ENCODE measurements at regions not wholly inside any gene's neighbourhood (a gene's known extent, or its start where the extent isn't known, plus 50 kb on each side); places are given as distances from the start of the nearest gene placed in this dataset.
"Not testable (repeated sequence)": the region's sequence is repeated elsewhere in the genome, so short reads cannot be mapped to it uniquely, and the experiment has no call there.

DNA sequence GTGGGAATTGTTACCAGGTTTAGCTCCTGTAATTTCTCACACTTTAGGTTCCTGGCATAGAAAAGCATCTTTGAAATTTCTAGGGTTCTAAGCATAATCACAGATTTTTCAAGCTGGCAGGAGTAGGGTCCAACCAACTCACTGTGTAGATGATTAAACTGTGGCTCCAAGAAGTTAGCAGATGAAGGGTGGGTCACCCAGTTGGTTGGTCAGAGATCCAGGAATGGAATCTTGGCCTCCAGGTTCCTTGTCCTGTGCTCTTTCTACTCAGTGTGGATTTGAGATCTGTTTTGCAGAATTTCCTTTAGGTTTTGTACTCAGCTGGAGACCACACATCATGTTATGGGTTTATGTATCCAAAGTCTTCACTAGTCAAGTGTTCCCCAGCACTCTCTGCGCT, 90.3 kb upstream of the MAML3 start:
- no peak for DNase-seq

GRCh38 chr4:140243278-140243753, 89.3 kb upstream of the MAML3 start:
- DNase-seq, result no peak

DNA sequence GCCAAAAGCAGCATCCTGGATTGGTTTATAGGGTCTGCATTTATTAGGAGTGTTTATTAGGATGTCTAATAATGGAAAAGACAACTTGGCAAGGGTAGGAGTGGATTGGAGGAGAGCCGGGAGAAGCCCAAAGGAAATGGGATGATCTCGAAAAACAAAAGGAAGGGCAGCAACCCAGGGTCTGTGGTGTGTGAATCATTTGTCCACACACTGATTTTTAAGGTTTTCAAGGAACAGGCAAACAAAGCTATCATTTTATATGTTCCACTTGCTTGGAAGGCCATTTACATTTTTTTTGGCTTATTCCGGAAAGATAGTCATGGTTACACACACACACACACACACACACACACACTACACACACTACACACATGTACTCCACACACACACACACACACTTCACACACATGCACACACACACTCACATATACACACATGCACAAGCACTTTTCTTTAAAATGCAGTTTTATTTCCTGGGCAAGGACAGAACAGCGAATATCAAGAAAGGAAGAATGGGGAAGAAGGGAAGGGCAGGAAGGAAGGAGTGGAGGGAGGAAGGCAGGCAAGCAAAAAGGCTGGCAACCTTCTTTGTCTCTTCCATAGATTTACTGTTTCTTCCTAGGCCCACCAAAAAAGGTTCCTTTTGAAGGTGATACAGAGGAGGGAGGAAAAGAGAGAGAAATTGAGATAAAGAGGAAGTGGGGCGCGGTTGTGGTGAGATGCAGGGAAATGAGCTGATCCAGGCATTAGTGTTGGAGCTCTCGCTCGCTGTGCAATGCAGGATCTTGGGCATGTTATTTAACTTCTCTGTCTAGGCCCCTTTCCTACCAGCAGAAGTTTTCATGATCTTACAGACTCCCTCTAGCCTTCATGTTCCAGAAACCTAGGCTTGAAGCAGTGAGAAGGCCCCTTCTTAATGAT, 88.6 kb upstream of the MAML3 start:
- no peak for DNase-seq

DNA sequence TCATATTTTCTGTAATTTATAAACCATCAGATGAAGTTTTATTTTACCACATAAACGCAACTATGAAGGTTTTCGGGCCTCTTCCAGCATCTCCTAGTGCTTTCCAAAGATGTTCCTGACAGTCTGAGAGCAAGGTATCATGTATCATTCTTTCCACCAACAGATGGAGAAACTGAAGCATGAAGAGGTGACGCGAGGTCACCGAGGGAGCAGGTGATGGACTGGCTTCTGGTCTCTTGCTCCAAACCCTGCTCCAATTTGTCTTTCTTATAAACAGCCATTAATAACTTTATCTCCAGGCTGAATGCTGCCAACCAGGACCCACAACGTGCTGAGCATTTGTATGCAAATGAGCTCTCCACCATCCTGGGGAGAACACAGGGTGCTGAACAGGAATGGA, 86.3 kb upstream of the MAML3 start:
- DNase-seq, result no peak

DNA sequence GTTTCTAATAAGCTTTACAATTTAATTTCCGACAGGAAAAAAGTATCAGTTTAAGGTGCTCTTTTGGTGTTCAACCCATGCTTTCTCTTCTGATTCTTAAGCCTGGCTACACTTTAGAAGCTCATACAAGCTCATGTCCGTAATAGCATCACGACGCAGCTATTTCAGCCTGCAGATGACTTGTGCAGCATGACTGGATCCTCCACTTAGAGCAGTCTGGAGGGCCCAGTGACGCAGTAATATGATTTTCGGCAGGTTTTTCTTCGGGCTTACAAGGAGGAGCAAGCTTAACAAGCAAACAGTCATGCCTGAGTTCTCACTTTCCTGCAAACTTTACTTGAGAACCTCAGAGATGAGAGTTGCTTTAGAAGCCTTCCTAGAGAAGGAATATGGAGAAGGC, 85.3 kb upstream of the MAML3 start:
- no peak for DNase-seq

DNA sequence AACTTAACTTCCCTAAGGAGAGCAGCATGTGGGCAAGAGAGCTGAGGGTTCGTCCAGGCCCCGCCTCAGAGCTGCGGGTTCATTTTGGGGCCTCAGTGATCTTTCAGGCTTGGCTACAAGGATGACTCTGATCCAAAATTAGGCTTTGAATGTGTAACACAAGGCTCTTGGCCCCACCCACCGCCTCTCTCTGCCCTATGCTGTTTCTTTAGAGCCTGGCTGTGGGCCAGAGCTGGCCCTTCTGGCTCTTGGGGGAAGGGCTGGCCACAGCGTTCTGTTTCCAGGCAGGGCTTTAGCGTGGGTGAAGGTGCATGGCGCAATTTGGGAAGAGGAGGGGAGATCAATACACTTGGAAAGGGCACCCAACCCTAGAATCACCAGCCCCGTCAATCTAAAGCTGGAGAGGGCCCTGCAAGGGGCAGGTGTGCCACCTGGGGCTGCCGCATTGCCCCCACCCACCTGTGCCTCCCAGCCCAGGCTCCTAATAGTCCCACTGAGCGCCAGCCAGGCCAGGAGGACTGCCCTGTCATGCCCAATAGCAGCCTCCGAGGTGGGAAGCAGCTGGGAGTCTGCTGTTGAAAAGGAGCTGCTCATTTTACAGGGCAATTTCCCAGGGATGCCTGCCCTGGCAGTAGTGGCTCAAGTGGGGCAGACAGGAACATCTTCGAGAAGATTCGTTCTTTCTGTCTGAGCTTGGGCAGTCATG, 84.5 kb upstream of the MAML3 start:
- DNase-seq, result no peak

- DNase-seq, result no peak
Observed at GRCh38 chr4:140237616-140238350, 83.8 kb upstream of the MAML3 start.

- DNase-seq, result no peak
Observed at GRCh38 chr4:140236654-140237169, 82.7 kb upstream of the MAML3 start.

GRCh38 chr4:140234697-140235060, 80.7 kb upstream of the MAML3 start:
- DNase-seq, result no peak

DNA sequence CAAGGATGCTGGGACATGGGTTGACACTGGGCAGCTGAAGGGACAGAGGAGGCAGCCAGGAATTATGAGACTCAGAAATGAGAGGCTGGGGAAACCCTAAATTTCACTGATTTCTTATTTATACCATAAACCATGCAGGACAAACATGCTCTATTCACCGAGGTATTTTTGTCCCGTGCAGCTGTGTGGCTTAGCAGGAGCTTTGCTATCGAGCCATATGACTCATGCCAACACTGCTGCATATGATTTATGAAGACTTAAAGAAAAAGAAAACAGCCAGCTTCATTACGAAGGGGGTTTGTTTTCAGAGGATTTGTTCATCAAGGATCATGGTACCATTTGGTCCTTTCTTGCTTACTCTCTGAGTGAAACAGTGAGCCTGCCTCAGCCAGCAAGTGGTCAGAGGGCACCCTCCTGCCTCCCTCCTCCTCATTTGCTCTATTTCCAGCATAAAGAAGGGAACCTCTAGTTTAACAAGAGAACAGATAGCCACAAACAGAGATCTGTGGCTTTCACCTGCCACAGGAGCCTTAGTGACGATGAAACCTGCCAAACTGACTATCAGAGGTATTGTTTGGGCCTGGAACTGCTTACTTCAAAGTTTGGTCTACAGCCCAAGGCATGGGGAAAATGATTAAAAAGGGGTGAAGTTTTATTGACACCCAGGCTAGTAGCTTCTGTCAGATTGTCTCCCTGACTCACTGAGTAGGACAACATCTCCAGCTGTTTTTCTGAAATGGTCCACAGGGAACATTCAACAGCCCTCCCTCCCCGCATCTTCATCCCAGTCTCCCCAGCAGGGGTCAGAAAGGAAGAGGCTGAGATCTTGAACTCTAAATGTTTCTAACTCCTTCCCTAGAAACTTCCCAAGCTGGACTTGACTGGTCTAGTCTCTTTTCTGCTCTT, 80.1 kb upstream of the MAML3 start:
- no peak for DNase-seq

- DNase-seq, result no peak
Observed at GRCh38 chr4:140229881-140230280, 75.9 kb upstream of the MAML3 start.

GRCh38 chr4:140227286-140227685, 73.3 kb upstream of the MAML3 start:
- no peak for DNase-seq

DNA sequence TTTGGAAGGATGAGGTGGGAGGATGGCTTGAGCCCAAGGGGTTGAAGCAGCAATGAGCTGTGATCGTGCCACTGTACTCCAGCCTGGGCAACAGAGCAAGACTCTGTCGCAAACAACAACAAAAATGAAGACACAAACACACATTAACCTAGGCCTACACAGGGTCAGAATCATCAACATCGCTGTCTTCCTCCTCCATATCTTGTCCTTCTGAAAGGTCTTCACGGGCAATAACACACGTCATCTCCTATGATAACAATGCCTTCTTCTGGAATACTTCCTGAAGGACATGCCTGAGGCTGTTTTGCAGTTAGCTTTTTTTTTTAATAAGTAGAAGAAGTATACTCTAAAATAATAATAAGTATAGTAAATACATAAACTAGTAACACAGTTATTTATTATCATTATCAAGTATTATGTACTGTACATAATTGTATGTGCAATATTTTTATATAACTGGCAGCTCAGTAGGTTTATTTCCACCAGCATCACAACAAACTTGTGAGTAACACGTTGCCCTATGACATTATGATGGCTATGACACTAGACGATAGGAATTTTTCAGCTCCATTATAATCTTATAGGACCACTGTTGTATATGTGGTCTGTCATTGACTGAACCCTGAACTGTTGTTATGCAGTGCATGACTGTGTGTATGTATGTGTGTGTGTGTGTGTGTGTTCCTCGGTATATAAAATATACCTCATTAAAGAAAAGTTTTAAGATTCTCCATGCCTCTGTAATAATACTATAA, 69.2 kb upstream of the MAML3 start:
- DNase-seq, result no peak

DNA sequence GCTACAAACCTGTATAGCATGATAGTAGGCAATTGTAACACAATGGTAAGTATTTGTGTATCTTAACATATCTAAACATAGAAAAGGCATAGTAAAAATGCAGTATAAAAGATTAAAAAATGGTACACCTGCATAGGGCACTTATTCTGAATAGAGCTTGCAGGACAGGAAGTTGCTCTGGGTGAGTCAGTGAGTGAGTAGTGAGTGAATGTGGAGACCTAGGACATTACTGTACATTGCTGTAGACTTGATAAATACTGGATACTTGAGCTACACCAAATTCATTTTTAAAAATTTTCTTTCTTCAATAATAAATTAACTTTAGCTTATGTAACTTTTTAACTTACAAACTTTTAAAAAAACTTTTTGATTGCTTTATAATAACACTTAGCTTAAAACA, 68.2 kb upstream of the MAML3 start:
- no peak for DNase-seq

DNA sequence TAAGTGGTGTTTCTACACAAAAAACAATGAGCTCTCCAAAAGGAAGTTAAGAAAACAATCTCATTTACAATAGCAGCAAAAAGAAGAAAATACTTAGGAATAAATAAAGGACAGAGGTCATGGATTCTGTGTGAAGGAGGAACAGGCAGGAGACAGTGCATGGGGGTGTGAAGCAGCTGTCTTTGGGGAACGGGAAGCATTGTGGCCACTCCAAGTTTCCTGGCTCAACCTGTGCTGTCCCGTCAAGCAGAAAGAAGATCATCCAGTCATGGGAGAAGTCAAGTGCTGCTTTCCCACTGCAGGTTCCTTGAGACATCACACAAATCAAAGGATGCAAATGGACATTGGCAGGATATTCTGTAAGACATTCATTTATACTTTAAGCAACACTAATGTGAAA, 66.1 kb upstream of the MAML3 start:
- no peak for DNase-seq

DNA sequence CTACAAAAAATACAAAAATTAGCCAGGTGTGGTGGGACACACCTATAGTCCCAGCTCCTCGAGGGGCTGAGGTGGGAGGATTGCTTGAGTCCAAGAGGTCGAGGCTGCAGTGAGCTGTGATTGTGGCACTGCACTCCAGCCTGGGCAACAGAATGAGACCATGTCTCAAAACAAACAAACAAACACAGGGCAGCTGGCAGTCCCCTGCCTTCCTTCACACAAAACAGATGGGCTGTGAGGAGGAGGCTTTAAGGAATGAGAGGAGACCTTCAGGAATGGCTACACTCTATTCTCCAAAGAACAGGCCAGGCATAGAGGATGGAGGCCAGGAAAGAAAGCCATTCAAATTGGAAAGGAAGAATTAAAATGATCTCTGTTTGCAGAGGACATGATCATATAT, 65.6 kb upstream of the MAML3 start:
- no peak for DNase-seq

GRCh38 chr4:140219070-140219469, 65.1 kb upstream of the MAML3 start:
- not testable (repeated sequence) for DNase-seq

DNA sequence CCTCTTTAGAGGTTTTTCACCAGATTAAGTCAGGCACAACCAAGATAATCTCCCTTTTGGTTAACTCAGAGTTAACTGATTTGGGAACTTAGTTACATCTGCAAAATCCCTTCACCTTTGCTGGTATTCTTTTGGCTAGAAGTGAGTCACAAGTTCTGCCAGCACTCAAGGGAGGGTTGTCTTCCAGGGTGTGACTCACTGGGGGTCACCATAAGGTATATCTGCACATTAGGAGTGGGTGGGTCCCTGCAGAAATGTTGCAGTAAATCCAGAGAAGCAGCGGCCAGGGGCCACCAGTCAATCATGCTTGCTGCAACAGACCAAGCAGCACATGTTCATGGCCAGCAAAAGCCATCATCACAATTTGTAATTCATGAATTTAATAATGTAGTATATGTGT, 59.8 kb upstream of the MAML3 start:
- DNase-seq, result no peak

DNA sequence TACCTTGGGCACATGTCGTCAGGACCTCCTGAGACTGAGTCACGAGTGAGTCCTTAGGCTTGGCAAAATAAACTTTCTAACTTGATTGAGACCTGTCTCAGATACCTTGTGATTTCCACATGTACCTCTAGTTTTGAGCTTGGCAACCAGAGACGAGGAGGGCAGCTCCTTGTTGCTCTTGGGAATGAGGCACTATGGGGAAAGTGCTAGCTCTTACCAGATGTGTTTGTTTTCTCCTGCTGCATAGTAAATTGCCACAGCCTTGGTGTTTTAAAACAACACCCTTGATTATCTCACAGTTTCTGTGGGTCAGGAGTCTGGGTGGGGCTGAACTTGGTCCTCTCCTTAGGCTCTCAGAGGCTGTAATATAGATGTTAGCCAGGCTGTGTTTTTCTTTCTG, 59.1 kb upstream of the MAML3 start:
- no peak for DNase-seq

DNA sequence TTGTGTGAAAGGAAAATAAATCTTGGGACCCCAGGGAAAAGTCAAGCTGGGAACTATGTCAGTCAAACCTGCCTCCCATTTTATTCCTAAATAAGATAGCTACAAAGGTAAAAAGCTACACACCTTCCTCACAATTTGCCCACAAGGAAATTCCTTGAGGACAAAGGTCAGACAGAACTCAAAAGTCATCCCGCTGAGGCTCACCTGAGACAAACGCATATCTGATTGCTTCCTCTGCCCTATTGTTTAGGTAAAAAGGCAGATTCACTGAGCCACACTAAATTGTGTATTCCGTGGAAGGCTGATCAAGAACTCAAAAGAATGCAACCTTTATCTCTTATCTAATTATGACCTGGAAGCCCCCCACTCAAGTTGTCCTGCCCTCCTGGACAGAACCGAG, 58.7 kb upstream of the MAML3 start:
- DNase-seq, result no peak

DNA sequence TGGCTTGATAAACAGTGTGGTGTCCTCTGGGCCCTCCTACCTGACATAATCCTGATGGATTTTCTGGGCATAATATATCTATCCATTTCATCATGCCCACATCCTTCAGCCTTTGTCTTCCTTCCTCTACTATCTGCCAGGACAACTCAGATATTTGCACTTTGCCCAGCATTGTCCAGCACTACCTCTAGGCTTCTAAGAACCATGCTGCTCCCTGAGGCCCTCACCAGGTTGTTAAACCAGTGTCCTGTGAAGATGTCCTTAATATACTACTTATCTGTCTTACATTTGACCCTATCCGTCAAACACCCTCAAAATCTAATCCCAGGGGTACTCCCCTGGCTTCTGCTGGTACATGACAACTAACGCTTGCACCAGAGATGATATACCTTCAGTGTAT, 58.2 kb upstream of the MAML3 start:
- no peak for DNase-seq

DNA sequence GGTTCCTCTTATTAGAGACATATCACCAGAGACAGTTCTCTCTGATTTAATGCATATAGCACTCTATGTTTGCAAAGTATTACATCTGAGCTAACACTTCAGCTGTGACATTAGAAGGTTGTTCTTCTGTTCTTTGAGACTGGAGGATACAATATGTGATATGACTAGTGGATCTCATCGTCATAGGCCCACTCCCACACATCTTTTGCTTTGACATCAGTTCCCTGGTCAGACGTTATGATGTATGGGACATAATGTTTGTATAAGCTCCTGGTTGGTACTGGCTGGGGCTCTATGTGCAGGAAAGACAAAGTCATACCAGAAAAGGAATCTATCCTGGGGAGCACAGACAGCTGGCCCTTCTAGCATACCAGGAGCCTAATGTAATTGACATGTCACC, 57.7 kb upstream of the MAML3 start:
- DNase-seq, result no peak
